AG09309 (cell line): ENCODE measurements at regions not wholly inside any gene's neighbourhood (a gene's known extent, or its start where the extent isn't known, plus 50 kb on each side); places are given as distances from the start of the nearest gene placed in this dataset.

ENCODE experiments used
- DNase-seq: peaks from one replicate; pipeline ENCODE4 v3.0.0-alpha.2; 2010; ENCODE audit warnings: low read depth
- H3K4me3 ChIP-seq: 2 replicates; pipeline ENCODE4 v1.5.1; 2011; ENCODE audit warnings: mild to moderate bottlenecking, low read depth, low read length, moderate library complexity; ENCODE audit not compliant: control insufficient read depth
- CTCF ChIP-seq: IDR thresholded peaks from 2 replicates; pipeline ENCODE4 v1.5.1; 2011; ENCODE audit warnings: mild to moderate bottlenecking, low read depth, low read length, inconsistent platforms; ENCODE audit not compliant: insufficient read depth, control insufficient read depth; ENCODE audit errors: missing control alignments

DNA sequence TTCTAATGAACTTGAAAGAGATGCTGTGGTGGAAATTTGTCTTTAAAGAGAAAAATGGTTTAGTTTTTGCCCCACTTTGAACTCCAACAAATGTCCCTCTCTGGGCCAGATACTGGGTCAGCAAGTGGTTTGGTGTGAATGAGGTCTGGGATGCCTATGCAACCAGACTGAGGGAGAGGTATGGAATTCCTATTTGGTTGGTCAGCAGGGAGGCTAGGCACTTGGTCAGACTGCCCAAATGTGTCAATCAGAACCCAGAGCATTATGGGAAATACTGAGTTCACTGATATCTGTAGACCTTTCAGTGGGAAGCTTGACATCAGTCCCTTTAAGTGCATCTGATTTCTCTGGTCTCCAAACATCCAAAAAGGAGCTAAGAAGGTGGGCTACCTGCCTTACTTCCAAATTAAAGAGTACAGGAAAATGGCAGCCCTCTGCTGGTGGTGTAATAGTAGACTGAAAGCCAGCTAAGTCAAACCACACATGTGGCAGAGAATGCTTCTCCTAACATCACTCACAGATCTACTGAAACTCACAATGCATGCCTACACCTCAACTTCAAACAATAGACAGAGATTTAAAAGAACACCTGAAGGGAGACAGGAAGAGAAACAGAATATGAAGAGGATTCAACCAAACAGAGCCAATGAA, 510.1 kb downstream of the PLA2G4A start:
- no peak for DNase-seq
- H3K4me3 ChIP-seq = no peak overlapping the region
- TF ChIP-seq CTCF = no peak

GRCh38 chr1:187342495-187342894, 513.7 kb downstream of the PLA2G4A start:
- no peak for TF ChIP-seq CTCF
- no peak for DNase-seq
- no peak overlapping the region for H3K4me3 ChIP-seq

DNA sequence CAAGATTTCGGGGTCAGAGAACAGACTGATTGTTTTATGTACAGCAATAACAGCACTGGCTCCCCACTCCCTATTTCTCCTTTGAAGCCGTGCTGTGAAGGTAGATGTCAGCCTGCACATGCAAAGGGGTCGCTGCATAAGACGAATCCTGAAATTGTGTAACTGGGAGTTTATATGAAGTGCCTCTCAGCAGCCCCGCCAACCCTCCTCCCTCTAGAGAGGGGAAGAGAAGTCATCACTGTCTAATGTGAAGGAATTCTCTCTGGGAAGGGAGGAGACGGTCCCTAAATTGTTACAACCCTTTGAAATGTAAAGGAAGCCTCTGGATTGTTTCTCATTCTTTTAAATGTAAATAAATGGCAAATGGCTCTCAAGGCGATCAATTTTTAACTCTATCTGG, 545.3 kb downstream of the PLA2G4A start:
- no peak for DNase-seq
- no peak for TF ChIP-seq CTCF
- no peak overlapping the region for H3K4me3 ChIP-seq

GRCh38 chr1:187374742-187375141, 546.0 kb downstream of the PLA2G4A start:
- H3K4me3 ChIP-seq = no peak overlapping the region
- DNase-seq = no peak
- TF ChIP-seq CTCF = no peak

GRCh38 chr1:187383366-187383765, 554.6 kb downstream of the PLA2G4A start:
- no peak for DNase-seq
- TF ChIP-seq CTCF = no peak
- no peak overlapping the region for H3K4me3 ChIP-seq

DNA sequence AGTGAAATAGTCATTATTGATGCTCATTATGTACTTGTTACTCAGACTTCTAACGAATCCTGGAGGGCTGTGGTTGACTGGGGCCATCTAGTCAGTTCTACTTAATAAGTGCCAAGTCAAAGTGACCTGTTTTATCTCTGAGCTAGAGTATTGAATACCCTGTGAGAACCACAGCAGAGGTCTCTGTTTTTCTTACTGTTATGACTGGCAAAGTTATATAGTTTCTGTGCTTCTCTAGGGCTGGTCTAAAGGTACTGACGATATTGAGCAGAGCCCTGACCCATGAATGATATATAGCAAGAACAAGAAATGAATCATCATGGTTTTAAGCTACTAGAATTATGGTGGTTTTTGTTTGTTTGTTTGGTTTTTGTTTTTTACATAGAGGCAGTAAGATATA, 555.8 kb downstream of the PLA2G4A start:
- DNase-seq = no peak
- TF ChIP-seq CTCF = no peak
- no peak overlapping the region for H3K4me3 ChIP-seq

- TF ChIP-seq CTCF = no peak
- no peak for DNase-seq
- no peak overlapping the region for H3K4me3 ChIP-seq
Measured at GRCh38 chr1:187390215-187390818, 561.6 kb downstream of the PLA2G4A start.
